WTC11 (cell line): ENCODE measurements at regions not wholly inside any gene's neighbourhood (a gene's known extent, or its start where the extent isn't known, plus 50 kb on each side); places are given as distances from the start of the nearest gene placed in this dataset.

ENCODE experiments used
- CTCF ChIP-seq: fragments of 200-600 bp; IDR thresholded peaks from 2 replicates; pipeline ENCODE4 v1.8.0; 2022; ENCODE audit warnings: antibody characterized with exemption
- E2F5 ChIP-seq: sonication (generic); formaldehyde crosslinking; IDR thresholded peaks from 2 replicates; pipeline ENCODE4 v1.8.1; 2022; ENCODE audit warnings: mild to moderate bottlenecking, moderate library complexity, missing genetic modification reagents
- FOXJ3 ChIP-seq: sonication (generic); formaldehyde crosslinking; IDR thresholded peaks from 2 replicates; pipeline ENCODE4 v1.9.0; 2021; ENCODE audit warnings: missing genetic modification reagents, mild to moderate bottlenecking, borderline replicate concordance
- TEAD4 ChIP-seq: sonication (generic); formaldehyde crosslinking; IDR thresholded peaks from 2 replicates; pipeline ENCODE4 v1.8.0; 2022; ENCODE audit warnings: mild to moderate bottlenecking, missing genetic modification reagents
- TF ChIP-seq, protein P1 (sequence below): sonication (generic); formaldehyde crosslinking; conservative IDR thresholded peaks from 2 replicates; pipeline ENCODE4 v1.8.1; 2023; ENCODE audit warnings: mild to moderate bottlenecking, low read depth, missing genetic modification reagents, moderate library complexity

DNA sequence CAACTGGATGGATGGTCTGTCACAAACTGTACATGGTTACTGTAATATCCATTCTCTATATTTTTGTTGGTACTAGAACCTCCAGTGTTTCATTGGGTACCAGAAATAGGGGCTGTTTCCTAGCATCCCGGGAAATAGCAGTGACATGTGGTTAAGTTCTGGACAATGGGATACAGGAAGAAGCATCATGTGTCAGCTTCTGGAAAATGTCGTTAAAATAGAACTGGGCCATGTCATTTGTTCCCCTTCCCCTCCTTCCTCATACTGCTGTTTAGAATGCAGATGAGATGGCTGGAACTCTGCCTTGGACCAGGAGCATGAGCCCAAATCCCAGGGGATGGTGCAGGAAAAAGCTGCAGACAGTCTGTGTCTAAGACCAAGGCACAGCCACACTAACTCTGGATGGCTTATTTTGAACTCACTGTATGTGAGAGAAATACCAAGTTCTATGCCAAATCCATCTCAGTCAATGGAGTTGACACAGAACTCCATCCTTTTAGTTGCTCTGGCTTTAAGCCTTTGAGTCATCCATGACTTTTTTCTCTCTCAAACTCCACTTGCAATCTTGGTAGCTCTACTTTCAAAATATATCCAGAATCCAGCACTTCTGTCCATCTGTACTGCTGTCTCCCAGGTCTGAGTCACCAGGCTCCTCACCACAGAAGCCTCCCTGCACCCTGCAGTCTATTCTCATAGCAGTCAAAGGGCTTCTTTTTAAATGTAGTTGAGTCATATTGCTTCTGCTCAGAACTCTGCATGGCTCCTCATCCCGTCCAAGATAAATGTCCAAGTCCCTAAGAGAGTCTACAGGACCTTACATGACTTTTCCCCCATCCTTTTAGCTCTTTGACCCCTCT lies 184.2 kb downstream of the NSG2 start:
- TF ChIP-seq E2F5 (CRISPR knock-in tag) (no peak), FOXJ3 (CRISPR knock-in tag) (no peak), CTCF (no peak), TEAD4 (CRISPR knock-in tag) (no peak)
- TF ChIP-seq, protein P1, sequence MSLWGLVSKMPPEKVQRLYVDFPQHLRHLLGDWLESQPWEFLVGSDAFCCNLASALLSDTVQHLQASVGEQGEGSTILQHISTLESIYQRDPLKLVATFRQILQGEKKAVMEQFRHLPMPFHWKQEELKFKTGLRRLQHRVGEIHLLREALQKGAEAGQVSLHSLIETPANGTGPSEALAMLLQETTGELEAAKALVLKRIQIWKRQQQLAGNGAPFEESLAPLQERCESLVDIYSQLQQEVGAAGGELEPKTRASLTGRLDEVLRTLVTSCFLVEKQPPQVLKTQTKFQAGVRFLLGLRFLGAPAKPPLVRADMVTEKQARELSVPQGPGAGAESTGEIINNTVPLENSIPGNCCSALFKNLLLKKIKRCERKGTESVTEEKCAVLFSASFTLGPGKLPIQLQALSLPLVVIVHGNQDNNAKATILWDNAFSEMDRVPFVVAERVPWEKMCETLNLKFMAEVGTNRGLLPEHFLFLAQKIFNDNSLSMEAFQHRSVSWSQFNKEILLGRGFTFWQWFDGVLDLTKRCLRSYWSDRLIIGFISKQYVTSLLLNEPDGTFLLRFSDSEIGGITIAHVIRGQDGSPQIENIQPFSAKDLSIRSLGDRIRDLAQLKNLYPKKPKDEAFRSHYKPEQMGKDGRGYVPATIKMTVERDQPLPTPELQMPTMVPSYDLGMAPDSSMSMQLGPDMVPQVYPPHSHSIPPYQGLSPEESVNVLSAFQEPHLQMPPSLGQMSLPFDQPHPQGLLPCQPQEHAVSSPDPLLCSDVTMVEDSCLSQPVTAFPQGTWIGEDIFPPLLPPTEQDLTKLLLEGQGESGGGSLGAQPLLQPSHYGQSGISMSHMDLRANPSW (CRISPR knock-in tag) = no peak
